Glutamatergic neuron (in vitro differentiated cells): ENCODE measurements at regions not wholly inside any gene's neighbourhood (a gene's known extent, or its start where the extent isn't known, plus 50 kb on each side); places are given as distances from the start of the nearest gene placed in this dataset.

ENCODE experiments used
- DNase-seq: peaks from one replicate; pipeline ENCODE4 v3.0.0; 2022
- H3K27ac Mint-ChIP-seq: one replicate; pipeline ENCODE4 v1.8.0; 2020; ENCODE audit warnings: mild to moderate bottlenecking, mixed read lengths, inconsistent platforms; ENCODE audit not compliant: unreplicated experiment
- H3K27me3 Mint-ChIP-seq: one replicate; pipeline ENCODE4 v1.8.0; 2020; ENCODE audit warnings: mild to moderate bottlenecking, moderate library complexity, mixed read lengths, inconsistent platforms; ENCODE audit not compliant: unreplicated experiment
- H3K36me3 Mint-ChIP-seq: one replicate; pipeline ENCODE4 v1.8.0; 2020; ENCODE audit warnings: mild to moderate bottlenecking, mixed read lengths, inconsistent platforms; ENCODE audit not compliant: unreplicated experiment
- H3K4me1 Mint-ChIP-seq: one replicate; pipeline ENCODE4 v1.8.0; 2020; ENCODE audit warnings: mild to moderate bottlenecking, low read depth, mixed read lengths, inconsistent platforms; ENCODE audit not compliant: unreplicated experiment
- H3K4me3 Mint-ChIP-seq: one replicate; pipeline ENCODE4 v1.8.0; 2020; ENCODE audit warnings: mild to moderate bottlenecking, mixed read lengths, inconsistent platforms; ENCODE audit not compliant: unreplicated experiment
- H3K9me3 Mint-ChIP-seq: one replicate; pipeline ENCODE4 v1.8.0; 2020; ENCODE audit warnings: mild to moderate bottlenecking, moderate library complexity, mixed read lengths, inconsistent platforms; ENCODE audit not compliant: unreplicated experiment
- CTCF ChIP-seq: fragments of 200-600 bp; sonication (generic); IDR thresholded peaks from one replicate; pipeline ENCODE4 v1.5.0; 2021; ENCODE audit not compliant: partially characterized antibody, unreplicated experiment

GRCh38 chr14:101398011-101398410 lies 163.3 kb upstream of the DIO3 start:
- Mint-ChIP-seq H3K4me3 (no peak overlapping the region), H3K27me3 (no peaks in the 10 kb centered on the region), H3K9me3 (no peaks in the 10 kb centered on the region), H3K36me3 (no peaks in the 10 kb centered on the region), H3K4me1 (no peaks in the 10 kb centered on the region), H3K27ac (no peak overlapping the region)
- no peak for TF ChIP-seq CTCF
- DNase-seq = no peak

GRCh38 chr14:101399737-101400517 lies 161.4 kb upstream of the DIO3 start:
- H3K9me3 Mint-ChIP-seq = no peaks in the 10 kb centered on the region
- peaks cover 1% of the 10 kb centered on the region for H3K27me3 Mint-ChIP-seq
- H3K36me3 Mint-ChIP-seq = no peaks in the 10 kb centered on the region
- no peak for TF ChIP-seq CTCF
- no peak for DNase-seq
- H3K4me1 Mint-ChIP-seq = no peaks in the 10 kb centered on the region
- H3K4me3 Mint-ChIP-seq = no peak overlapping the region
- no peak overlapping the region for H3K27ac Mint-ChIP-seq

GRCh38 chr14:101400830-101401229 lies 160.5 kb upstream of the DIO3 start:
- Mint-ChIP-seq H3K9me3 (no peaks in the 10 kb centered on the region), H3K4me1 (no peaks in the 10 kb centered on the region), H3K27me3 (peaks cover 1% of the 10 kb centered on the region), H3K4me3 (no peak overlapping the region), H3K27ac (no peak overlapping the region), H3K36me3 (no peaks in the 10 kb centered on the region)
- TF ChIP-seq CTCF = no peak
- DNase-seq = no peak

GRCh38 chr14:101402936-101403660 lies 158.2 kb upstream of the DIO3 start:
- Mint-ChIP-seq H3K9me3 (peaks cover 2% of the 10 kb centered on the region), H3K27me3 (peaks cover 1% of the 10 kb centered on the region), H3K36me3 (no peaks in the 10 kb centered on the region), H3K27ac (no peak overlapping the region), H3K4me1 (no peaks in the 10 kb centered on the region), H3K4me3 (no peak overlapping the region)
- DNase-seq = no peak
- no peak for TF ChIP-seq CTCF
